Astrocyte (in vitro differentiated cells and primary cell): ENCODE measurements at regions not wholly inside any gene's neighbourhood (a gene's known extent, or its start where the extent isn't known, plus 50 kb on each side); places are given as distances from the start of the nearest gene placed in this dataset.

Source experiments
- DNase-seq: peaks from one replicate; pipeline ENCODE4 v3.0.0-alpha.2; 2010; ENCODE audit warnings: low read depth
- FAIRE-seq: peaks from 2 replicates; lab custom pipeline; 2011; peaks lifted over from hg19 to GRCh38; lab: Jason Lieb, UNC
- H2AFZ ChIP-seq: 2 replicates; pipeline ENCODE4 v1.6.0; 2012; ENCODE audit warnings: low read depth, low read length, inconsistent platforms
- H3K27ac ChIP-seq: 2 replicates; pipeline ENCODE4 v1.5.1; 2011; ENCODE audit warnings: low read depth, low read length, inconsistent platforms
- H3K27me3 ChIP-seq: 2 replicates; pipeline ENCODE4 v1.6.0; 2011; ENCODE audit warnings: low read length, inconsistent platforms; ENCODE audit not compliant: insufficient read depth
- H3K36me3 ChIP-seq: 2 replicates; pipeline ENCODE4 v1.5.1; 2011; ENCODE audit warnings: low read length, inconsistent platforms; ENCODE audit not compliant: insufficient read depth
- H3K4me1 ChIP-seq: 2 replicates; pipeline ENCODE4 v1.5.1; 2011; ENCODE audit warnings: low read length, inconsistent platforms; ENCODE audit not compliant: insufficient read depth
- H3K4me2 ChIP-seq: 2 replicates; pipeline ENCODE4 v1.6.0; 2012; ENCODE audit warnings: low read length, inconsistent platforms
- H3K4me3 ChIP-seq: 2 replicates; pipeline ENCODE4 v1.5.1; 2011; ENCODE audit warnings: low read depth, mild to moderate bottlenecking, low read length, inconsistent platforms; ENCODE audit not compliant: insufficient read depth
- H3K79me2 ChIP-seq: 2 replicates; pipeline ENCODE4 v1.6.0; 2012; ENCODE audit warnings: mild to moderate bottlenecking, low read length, inconsistent platforms; ENCODE audit not compliant: insufficient read depth
- H3K9ac ChIP-seq: 2 replicates; pipeline ENCODE4 v1.6.0; 2012; ENCODE audit warnings: mild to moderate bottlenecking, low read length, inconsistent platforms
- H3K9me3 ChIP-seq: 2 replicates; pipeline ENCODE4 v1.5.1; 2012; ENCODE audit warnings: low read depth, mild to moderate bottlenecking, low read length, inconsistent platforms; ENCODE audit not compliant: insufficient read depth
- H4K20me1 ChIP-seq: 2 replicates; pipeline ENCODE4 v1.6.0; 2012; ENCODE audit warnings: low read length, inconsistent platforms; ENCODE audit not compliant: insufficient read depth
- H3K27ac Mint-ChIP-seq: one replicate; pipeline ENCODE4 v1.8.0; 2021; ENCODE audit warnings: mild to moderate bottlenecking, mixed read lengths; ENCODE audit not compliant: unreplicated experiment
- H3K27me3 Mint-ChIP-seq: one replicate; pipeline ENCODE4 v1.8.0; 2021; ENCODE audit warnings: low read depth, mixed read lengths; ENCODE audit not compliant: unreplicated experiment
- H3K36me3 Mint-ChIP-seq: one replicate; pipeline ENCODE4 v1.8.0; 2021; ENCODE audit warnings: low read depth, mixed read lengths; ENCODE audit not compliant: unreplicated experiment
- H3K4me1 Mint-ChIP-seq: one replicate; pipeline ENCODE4 v1.8.0; 2021; ENCODE audit warnings: low read depth, mixed read lengths; ENCODE audit not compliant: unreplicated experiment
- H3K4me3 Mint-ChIP-seq: one replicate; pipeline ENCODE4 v1.8.0; 2021; ENCODE audit warnings: mild to moderate bottlenecking, moderate library complexity, mixed read lengths; ENCODE audit not compliant: unreplicated experiment
- H3K9me3 Mint-ChIP-seq: one replicate; pipeline ENCODE4 v1.8.0; 2021; ENCODE audit warnings: mild to moderate bottlenecking, mixed read lengths; ENCODE audit not compliant: unreplicated experiment
- CTCF ChIP-seq: IDR thresholded peaks from 2 replicates; pipeline ENCODE4 v1.5.1; 2011; ENCODE audit warnings: low read depth, mild to moderate bottlenecking, inconsistent platforms, low read length, moderate library complexity; ENCODE audit not compliant: insufficient read depth
- EZH2 ChIP-seq: IDR thresholded peaks from 2 replicates; pipeline ENCODE4 v1.6.1; 2012; ENCODE audit warnings: mild to moderate bottlenecking, low read length, inconsistent platforms; ENCODE audit not compliant: insufficient read depth

DNA sequence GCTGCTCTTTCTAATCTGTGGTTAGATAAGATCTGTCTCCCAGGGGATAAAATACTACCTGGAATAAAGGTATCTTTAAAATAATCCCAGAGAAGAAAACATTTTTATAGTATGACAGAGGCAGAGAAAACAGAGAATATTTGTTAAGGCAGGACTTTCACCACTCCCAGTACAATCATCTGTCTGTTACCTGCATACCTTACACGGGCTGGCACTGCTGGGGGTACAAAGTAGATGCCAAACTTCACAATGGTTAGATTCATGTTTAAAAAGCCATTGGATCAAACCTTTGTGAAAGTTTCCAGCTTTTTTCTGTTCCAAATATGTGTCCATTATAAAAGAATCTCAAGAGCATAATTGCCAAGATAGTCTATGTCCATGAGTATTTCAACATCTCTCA is 273.6 kb upstream of the BTG1 start:
- Mint-ChIP-seq H3K4me3 (no peak overlapping the region), H3K4me1 (peaks cover 4% of the 10 kb centered on the region), H3K27me3 (no peaks in the 10 kb centered on the region), H3K9me3 (no peaks in the 10 kb centered on the region), H3K36me3 (no peaks in the 10 kb centered on the region), H3K27ac (no peak overlapping the region)
- Histone ChIP-seq H2AFZ (no peak overlapping the region), H3K79me2 (no peaks in the 10 kb centered on the region), H3K36me3 (no peaks in the 10 kb centered on the region), H3K4me1 (no peaks in the 10 kb centered on the region), H3K4me3 (no peak overlapping the region), H3K9ac (no peak overlapping the region), H3K4me2 (no peak overlapping the region), H3K9me3 (no peaks in the 10 kb centered on the region), H4K20me1 (no peaks in the 10 kb centered on the region), H3K27ac (no peak overlapping the region), H3K27me3 (no peaks in the 10 kb centered on the region)
- no peak for FAIRE-seq
- no peak for DNase-seq
- TF ChIP-seq CTCF (no peak), EZH2 (no peak)

DNA sequence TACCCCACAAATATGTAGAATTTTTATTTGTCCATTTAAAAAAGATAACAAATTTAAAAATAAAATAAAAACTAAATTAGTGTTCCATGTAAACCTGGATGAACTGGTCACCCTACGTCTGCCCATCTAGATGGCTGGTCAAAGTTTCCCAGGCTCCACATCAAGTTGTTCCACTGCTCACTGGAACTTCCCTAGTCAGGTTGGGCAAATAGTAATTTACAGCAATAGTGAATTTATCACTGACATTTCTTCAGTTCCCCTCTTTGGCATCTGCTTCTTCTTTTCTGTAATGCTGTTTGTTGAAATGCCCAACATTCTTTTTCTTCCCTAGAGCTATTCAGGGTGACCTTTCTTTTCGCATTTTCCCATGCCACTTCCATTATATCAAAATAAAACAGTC is 272.7 kb upstream of the BTG1 start:
- no peaks in the 10 kb centered on the region for H3K36me3 Mint-ChIP-seq
- H3K4me2 ChIP-seq, result no peak overlapping the region
- FAIRE-seq (no peak), DNase-seq (no peak)
- TF ChIP-seq EZH2 (no peak), CTCF (no peak)
- H2AFZ ChIP-seq, result no peak overlapping the region
- no peak overlapping the region for H3K4me3 Mint-ChIP-seq
- H3K4me3 ChIP-seq, result no peak overlapping the region
- H3K9me3 ChIP-seq, result no peaks in the 10 kb centered on the region
- no peaks in the 10 kb centered on the region for H3K27me3 ChIP-seq
- no peak overlapping the region for H3K27ac Mint-ChIP-seq
- no peaks in the 10 kb centered on the region for H3K4me1 ChIP-seq
- no peak overlapping the region for H3K27ac ChIP-seq
- no peaks in the 10 kb centered on the region for H3K27me3 Mint-ChIP-seq
- no peaks in the 10 kb centered on the region for H3K36me3 ChIP-seq
- no peaks in the 10 kb centered on the region for H3K79me2 ChIP-seq
- H3K9me3 Mint-ChIP-seq, result no peaks in the 10 kb centered on the region
- H4K20me1 ChIP-seq, result no peaks in the 10 kb centered on the region
- H3K9ac ChIP-seq, result no peak overlapping the region
- peaks cover 3% of the 10 kb centered on the region for H3K4me1 Mint-ChIP-seq

DNA sequence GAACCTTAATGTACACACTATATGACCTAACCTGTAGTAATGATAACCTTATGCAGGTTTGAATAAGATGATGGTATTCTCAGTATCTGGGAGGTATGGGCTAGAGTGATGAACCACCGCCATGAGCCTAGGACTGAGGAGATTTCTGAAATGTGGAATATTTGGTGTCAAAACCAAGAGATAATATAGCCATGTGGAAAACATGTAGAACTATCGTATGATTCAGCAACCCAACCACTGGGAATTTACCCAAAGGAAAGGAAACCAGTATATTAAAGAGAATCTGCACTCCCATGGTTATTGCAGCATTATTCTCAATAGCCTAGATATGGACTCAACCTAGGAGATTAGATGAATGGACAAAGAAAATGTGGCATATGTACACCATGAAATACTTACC is 271.7 kb upstream of the BTG1 start:
- H3K4me1 Mint-ChIP-seq, result peaks cover 3% of the 10 kb centered on the region
- H3K27ac Mint-ChIP-seq, result no peak overlapping the region
- Histone ChIP-seq H3K27ac (no peak overlapping the region), H3K9me3 (no peaks in the 10 kb centered on the region), H3K9ac (no peak overlapping the region), H3K4me3 (no peak overlapping the region), H3K27me3 (no peaks in the 10 kb centered on the region), H3K36me3 (no peaks in the 10 kb centered on the region), H3K4me2 (no peak overlapping the region), H2AFZ (no peak overlapping the region), H3K4me1 (no peaks in the 10 kb centered on the region), H4K20me1 (no peaks in the 10 kb centered on the region), H3K79me2 (no peaks in the 10 kb centered on the region)
- no peak for FAIRE-seq
- no peak for DNase-seq
- H3K9me3 Mint-ChIP-seq, result no peaks in the 10 kb centered on the region
- H3K27me3 Mint-ChIP-seq, result no peaks in the 10 kb centered on the region
- H3K36me3 Mint-ChIP-seq, result no peaks in the 10 kb centered on the region
- no peak for TF ChIP-seq EZH2
- no peak for TF ChIP-seq CTCF
- H3K4me3 Mint-ChIP-seq, result no peak overlapping the region
